ENCODE measurements at regions not wholly inside any gene's neighbourhood (a gene's known extent, or its start where the extent isn't known, plus 50 kb on each side); places are given as distances from the start of the nearest gene placed in this dataset.

- DNase-seq (ENCODE audit: low read depth): no peak
Observed at GRCh38 chr2:102078773-102079172, 63.8 kb upstream of the IL1R1 start.

GRCh38 chr2:102080451-102081242 is 61.9 kb upstream of the IL1R1 start:
- DNase-seq (ENCODE audit: low read depth): no peak

- no peak for DNase-seq (ENCODE audit: low read depth)
Observed at GRCh38 chr2:102081243-102081522, 61.4 kb upstream of the IL1R1 start.

GRCh38 chr2:102081606-102082005 is 60.9 kb upstream of the IL1R1 start:
- no peak for DNase-seq (ENCODE audit: low read depth)

GRCh38 chr2:102082571-102083392 is 59.8 kb upstream of the IL1R1 start:
- peak; percentile 36 for DNase-seq (ENCODE audit: low read depth)

- DNase-seq (ENCODE audit: low read depth): no peak
Observed at GRCh38 chr2:102083393-102083703, 59.2 kb upstream of the IL1R1 start.

- no peak for DNase-seq (ENCODE audit: low read depth)
Observed at GRCh38 chr2:102084651-102085050, 57.9 kb upstream of the IL1R1 start.

GRCh38 chr2:102085238-102085637 is 57.3 kb upstream of the IL1R1 start:
- no peak for DNase-seq (ENCODE audit: low read depth)

GRCh38 chr2:102086150-102086872 is 56.2 kb upstream of the IL1R1 start:
- DNase-seq (ENCODE audit: low read depth): no peak

GRCh38 chr2:102091121-102091520 is 51.4 kb upstream of the IL1R1 start:
- no peak for DNase-seq (ENCODE audit: low read depth)

- DNase-seq (ENCODE audit: low read depth): no peak
Observed at GRCh38 chr2:102091908-102092307, 50.6 kb upstream of the IL1R1 start.

- no peak for DNase-seq (ENCODE audit: low read depth)
Observed at GRCh38 chr2:102092535-102092934, 50.0 kb upstream of the IL1R1 start.

Measured in activated T-cell treated with anti-CD3 and anti-CD28 coated beads for 48 hours (primary cell).